ENCODE measurements at regions not wholly inside any gene's neighbourhood (a gene's known extent, or its start where the extent isn't known, plus 50 kb on each side); places are given as distances from the start of the nearest gene placed in this dataset.

GRCh38 chr11:32161293-32161692 lies 70.4 kb downstream of the RCN1 start:
- no peak for DNase-seq

- DNase-seq = no peak
Measured at GRCh38 chr11:32162351-32162750, 71.5 kb downstream of the RCN1 start.

- no peak for DNase-seq
Measured at GRCh38 chr11:32162906-32163305, 72.0 kb downstream of the RCN1 start.

- no peak for DNase-seq
Measured at GRCh38 chr11:32163557-32163956, 72.7 kb downstream of the RCN1 start.

- DNase-seq = no peak
Measured at GRCh38 chr11:32164836-32165235, 74.0 kb downstream of the RCN1 start.

GRCh38 chr11:32168924-32169323 lies 78.0 kb downstream of the RCN1 start:
- DNase-seq = no peak

GRCh38 chr11:32171445-32171844 lies 80.6 kb downstream of the RCN1 start:
- no peak for DNase-seq

- DNase-seq = no peak
Measured at GRCh38 chr11:32172041-32172847, 81.4 kb downstream of the RCN1 start.

- DNase-seq = peak; percentile 73
Measured at GRCh38 chr11:32172848-32173834, 82.3 kb downstream of the RCN1 start.

- DNase-seq = no peak
Measured at GRCh38 chr11:32173977-32174376, 83.1 kb downstream of the RCN1 start.

- DNase-seq = peak; percentile 87
Measured at GRCh38 chr11:32176223-32176934, 85.5 kb downstream of the RCN1 start.

GRCh38 chr11:32178692-32179091 lies 87.8 kb downstream of the RCN1 start:
- no peak for DNase-seq

- DNase-seq = no peak
Measured at GRCh38 chr11:32183512-32183911, 92.6 kb downstream of the RCN1 start.

GRCh38 chr11:32184041-32184722 lies 93.3 kb downstream of the RCN1 start:
- DNase-seq = no peak

GRCh38 chr11:32184723-32185376 lies 94.0 kb downstream of the RCN1 start:
- no peak for DNase-seq

- DNase-seq = no peak
Measured at GRCh38 chr11:32186118-32186517, 95.2 kb downstream of the RCN1 start.

- no peak for DNase-seq
Measured at GRCh38 chr11:32187111-32187510, 96.2 kb downstream of the RCN1 start.

GRCh38 chr11:32188785-32189184 lies 97.9 kb downstream of the RCN1 start:
- DNase-seq = no peak

GRCh38 chr11:32196137-32196536 lies 105.3 kb downstream of the RCN1 start:
- DNase-seq = no peak

GRCh38 chr11:32198053-32198452 lies 107.2 kb downstream of the RCN1 start:
- DNase-seq = peak; percentile 22

- DNase-seq = no peak
Measured at GRCh38 chr11:32200136-32200847, 109.4 kb downstream of the RCN1 start.
